Activated T-helper 1 cell treated with anti-CD3 and anti-CD28 coated beads, Interleukin-12 subunit alpha, Interleukin-12 subunit beta, Interleukin-2, Interleukin-4 antibody, amounts not matched to agents 30 ng/mL and 10 ng/mL and 1 ng/mL, durations not matched to agents 14 hours and 24 hours and 36 hours (primary cell): ENCODE measurements at regions not wholly inside any gene's neighbourhood (a gene's known extent, or its start where the extent isn't known, plus 50 kb on each side); places are given as distances from the start of the nearest gene placed in this dataset.

Experiments
- DNase-seq: peaks from one replicate; pipeline ENCODE4 v3.0.0; 2021; ENCODE audit warnings: low spot score
- H3K27ac Mint-ChIP-seq: one replicate; pipeline ENCODE4 v1.8.0; 2021; ENCODE audit warnings: mild to moderate bottlenecking, mixed read lengths
- H3K27me3 Mint-ChIP-seq: one replicate; pipeline ENCODE4 v1.8.0; 2022; ENCODE audit warnings: mild to moderate bottlenecking, moderate library complexity, mixed read lengths; ENCODE audit not compliant: insufficient read depth
- H3K36me3 Mint-ChIP-seq: one replicate; pipeline ENCODE4 v1.8.0; 2021; ENCODE audit warnings: low read depth, mixed read lengths
- H3K4me1 Mint-ChIP-seq: one replicate; pipeline ENCODE4 v1.8.0; 2021; ENCODE audit warnings: low read depth, mixed read lengths
- H3K4me3 Mint-ChIP-seq: one replicate; pipeline ENCODE4 v1.8.0; 2021; ENCODE audit warnings: mild to moderate bottlenecking, moderate library complexity, mixed read lengths
- H3K9me3 Mint-ChIP-seq: one replicate; pipeline ENCODE4 v1.8.0; 2021; ENCODE audit warnings: mixed read lengths
- intact Hi-C: fragments of 100-400 bp; cut with micrococcal nuclease; formaldehyde crosslinking; loops from one replicate; pipeline ENCODE4 v1.15.1; 2024

GRCh38 chr15:25959100-25959499, 96.0 kb upstream of the ATP10A start:
- no peak overlapping the region for H3K27ac Mint-ChIP-seq
- intact Hi-C loops, result no loop called here
- no peaks in the 10 kb centered on the region for H3K4me1 Mint-ChIP-seq
- H3K27me3 Mint-ChIP-seq, result peaks cover 3% of the 10 kb centered on the region
- no peak for DNase-seq
- H3K9me3 Mint-ChIP-seq, result no peaks in the 10 kb centered on the region
- no peaks in the 10 kb centered on the region for H3K36me3 Mint-ChIP-seq
- no peak overlapping the region for H3K4me3 Mint-ChIP-seq

GRCh38 chr15:25955628-25956027, 92.5 kb upstream of the ATP10A start:
- no peak for DNase-seq
- Mint-ChIP-seq H3K27ac (no peak overlapping the region), H3K4me1 (no peaks in the 10 kb centered on the region), H3K27me3 (peaks cover 8% of the 10 kb centered on the region), H3K36me3 (no peaks in the 10 kb centered on the region), H3K9me3 (peaks cover 14% of the 10 kb centered on the region), H3K4me3 (no peak overlapping the region)
- intact Hi-C loops, result no loop called here

- no peak for DNase-seq
- intact Hi-C loops, result no loop called here
- peaks cover 5% of the 10 kb centered on the region for H3K27me3 Mint-ChIP-seq
- no peaks in the 10 kb centered on the region for H3K4me1 Mint-ChIP-seq
- H3K27ac Mint-ChIP-seq, result no peak overlapping the region
- no peaks in the 10 kb centered on the region for H3K36me3 Mint-ChIP-seq
- no peak overlapping the region for H3K4me3 Mint-ChIP-seq
- peaks cover 14% of the 10 kb centered on the region for H3K9me3 Mint-ChIP-seq
Observed at GRCh38 chr15:25954398-25954797, 91.3 kb upstream of the ATP10A start.

GRCh38 chr15:25950014-25950413, 86.9 kb upstream of the ATP10A start:
- intact Hi-C loops, result no loop called here
- Mint-ChIP-seq H3K36me3 (no peaks in the 10 kb centered on the region), H3K27me3 (peaks cover 5% of the 10 kb centered on the region), H3K27ac (no peak overlapping the region), H3K4me3 (no peak overlapping the region), H3K9me3 (peaks cover 14% of the 10 kb centered on the region), H3K4me1 (no peaks in the 10 kb centered on the region)
- DNase-seq, result no peak

GRCh38 chr15:25947323-25948314, 84.5 kb upstream of the ATP10A start:
- H3K9me3 Mint-ChIP-seq, result peaks cover 4% of the 10 kb centered on the region
- H3K27me3 Mint-ChIP-seq, result peaks cover 3% of the 10 kb centered on the region
- intact Hi-C loops, result no loop called here
- H3K4me3 Mint-ChIP-seq, result no peak overlapping the region
- no peak overlapping the region for H3K27ac Mint-ChIP-seq
- no peaks in the 10 kb centered on the region for H3K4me1 Mint-ChIP-seq
- no peak for DNase-seq
- no peaks in the 10 kb centered on the region for H3K36me3 Mint-ChIP-seq

- Mint-ChIP-seq H3K4me1 (no peaks in the 10 kb centered on the region), H3K9me3 (no peaks in the 10 kb centered on the region), H3K36me3 (no peaks in the 10 kb centered on the region), H3K27ac (no peak overlapping the region), H3K4me3 (no peak overlapping the region), H3K27me3 (peaks cover 2% of the 10 kb centered on the region)
- intact Hi-C loops, result no loop called here
- no peak for DNase-seq
Observed at GRCh38 chr15:25946241-25946805, 83.2 kb upstream of the ATP10A start.

- Mint-ChIP-seq H3K27me3 (no peaks in the 10 kb centered on the region), H3K36me3 (no peaks in the 10 kb centered on the region), H3K9me3 (no peaks in the 10 kb centered on the region), H3K4me1 (no peaks in the 10 kb centered on the region), H3K4me3 (no peak overlapping the region), H3K27ac (no peak overlapping the region)
- no peak for DNase-seq
- intact Hi-C loops, result no loop called here
Observed at GRCh38 chr15:25944386-25944785, 81.3 kb upstream of the ATP10A start.

GRCh38 chr15:25943831-25944230, 80.7 kb upstream of the ATP10A start:
- no peak overlapping the region for H3K27ac Mint-ChIP-seq
- intact Hi-C loops, result no loop called here
- DNase-seq, result no peak
- no peak overlapping the region for H3K4me3 Mint-ChIP-seq
- H3K27me3 Mint-ChIP-seq, result no peaks in the 10 kb centered on the region
- no peaks in the 10 kb centered on the region for H3K9me3 Mint-ChIP-seq
- H3K4me1 Mint-ChIP-seq, result no peaks in the 10 kb centered on the region
- no peaks in the 10 kb centered on the region for H3K36me3 Mint-ChIP-seq

- Mint-ChIP-seq H3K36me3 (no peaks in the 10 kb centered on the region), H3K4me3 (no peak overlapping the region), H3K4me1 (no peaks in the 10 kb centered on the region), H3K27me3 (peaks cover 2% of the 10 kb centered on the region), H3K9me3 (no peaks in the 10 kb centered on the region), H3K27ac (no peak overlapping the region)
- intact Hi-C loops, result no loop called here
- no peak for DNase-seq
Observed at GRCh38 chr15:25939122-25939521, 76.0 kb upstream of the ATP10A start.

GRCh38 chr15:25937796-25938195, 74.7 kb upstream of the ATP10A start:
- intact Hi-C loops, result no loop called here

GRCh38 chr15:25936004-25936403, 72.9 kb upstream of the ATP10A start:
- no peak overlapping the region for H3K4me3 Mint-ChIP-seq
- H3K4me1 Mint-ChIP-seq, result peaks cover 10% of the 10 kb centered on the region

More at GRCh38 chr15:25937796-25938195, 74.7 kb upstream of the ATP10A start:
- H3K27ac Mint-ChIP-seq, result no peak overlapping the region
- H3K9me3 Mint-ChIP-seq, result no peaks in the 10 kb centered on the region
- peaks cover 2% of the 10 kb centered on the region for H3K27me3 Mint-ChIP-seq
- H3K36me3 Mint-ChIP-seq, result no peaks in the 10 kb centered on the region
- no peak for DNase-seq
- H3K4me1 Mint-ChIP-seq, result peaks cover 10% of the 10 kb centered on the region
- no peak overlapping the region for H3K4me3 Mint-ChIP-seq

GRCh38 chr15:25933456-25934158, 70.5 kb upstream of the ATP10A start:
- peaks cover 10% of the 10 kb centered on the region for H3K4me1 Mint-ChIP-seq
- intact Hi-C loops, result loop anchor here (1.0 to 5.0 kb wide), 5 partner anchors 51 to 239 kb away; partner anchors contain the start of gene ATP10A

More at GRCh38 chr15:25936004-25936403, 72.9 kb upstream of the ATP10A start:
- intact Hi-C loops, result no loop called here
- no peak overlapping the region for H3K27ac Mint-ChIP-seq
- H3K27me3 Mint-ChIP-seq, result peaks cover 2% of the 10 kb centered on the region
- H3K36me3 Mint-ChIP-seq, result no peaks in the 10 kb centered on the region
- H3K9me3 Mint-ChIP-seq, result no peaks in the 10 kb centered on the region
- DNase-seq, result no peak

GRCh38 chr15:25932696-25933095, 69.6 kb upstream of the ATP10A start:
- no peak for DNase-seq
- Mint-ChIP-seq H3K27me3 (peaks cover 15% of the 10 kb centered on the region), H3K4me1 (peaks cover 10% of the 10 kb centered on the region), H3K27ac (no peak overlapping the region), H3K36me3 (no peaks in the 10 kb centered on the region), H3K4me3 (no peak overlapping the region), H3K9me3 (peaks cover 19% of the 10 kb centered on the region)
- intact Hi-C loops, result loop anchor here (5.0 kb wide), 2 partner anchors 50 to 70 kb away; partner anchors contain the start of gene ATP10A

More at GRCh38 chr15:25933456-25934158, 70.5 kb upstream of the ATP10A start:
- Mint-ChIP-seq H3K36me3 (no peaks in the 10 kb centered on the region), H3K4me3 (peak overlapping the region; percentile 83), H3K9me3 (peaks cover 19% of the 10 kb centered on the region), H3K27ac (peak overlapping the region; percentile 67), H3K27me3 (peaks cover 7% of the 10 kb centered on the region)
- peak; percentile 51 for DNase-seq
